ENCODE measurements at regions not wholly inside any gene's neighbourhood (a gene's known extent, or its start where the extent isn't known, plus 50 kb on each side); places are given as distances from the start of the nearest gene placed in this dataset.

GRCh38 chr2:59884166-59884565, 669.3 kb downstream of the BCL11A start:
- in situ Hi-C loops (cut with HindIII; ENCODE audit: low pct_unique_long_range_greater_than_20kb, low sequenced_read_pairs) = no loop called here
- no peaks in the 10 kb centered on the region for H3K36me3 ChIP-seq (ENCODE audit: control insufficient read depth, insufficient read depth, low read length)
- ATAC-seq (no peak), DNase-seq (ENCODE audit: low read depth, low spot score) (no peak)
- TF ChIP-seq CTCF (IDR thresholded peaks at IDR 0.05) = no peak
- no peak for TF ChIP-seq TCF7L2 (IDR thresholded peaks at IDR 0.05; ENCODE audit: low read depth, low read length)
- no peak for TF ChIP-seq POLR2AphosphoS5 (IDR thresholded peaks at IDR 0.05; ENCODE audit: low read depth, low read length)
- no peak for TF ChIP-seq REST (IDR thresholded peaks at IDR 0.05; ENCODE audit: insufficient read depth in 1 of 2, low read depth in 2 of 2, low read length in 1 of 2)
- TF ChIP-seq SIN3A (IDR thresholded peaks at IDR 0.05; ENCODE audit: borderline replicate concordance, insufficient read depth, low read depth, low read length) = no peak
- intact Hi-C loops (cut with micrococcal nuclease; ENCODE audit: unreplicated experiment) = no loop called here
- no peaks in the 10 kb centered on the region for H3K4me1 ChIP-seq (ENCODE audit: control insufficient read depth, insufficient read depth, low read length)
- POLR2A ChIA-PET = no interaction called here
- CTCF ChIA-PET = no interaction called here
- H3K4me3 ChIP-seq (ENCODE audit: low read depth in 2 of 2, low read length in 2 of 2) = no peak overlapping the region
- H3K27me3 ChIP-seq (ENCODE audit: control insufficient read depth, insufficient read depth, low read length) = peaks cover 3% of the 10 kb centered on the region; the same call in 1 of the 2 replicates
- no peak overlapping the region for H3K27ac ChIP-seq (ENCODE audit: low read length)
- BruUV-seq (replicated peaks) = no TSS peak
- H3K9me3 ChIP-seq (ENCODE audit: control insufficient read depth, insufficient read depth, low read depth, low read length) = no peaks in the 10 kb centered on the region

- POLR2A ChIA-PET = no interaction called here
- no TSS peak for BruUV-seq (replicated peaks)
- H3K27me3 ChIP-seq (ENCODE audit: control insufficient read depth, insufficient read depth, low read length) = peaks cover 3% of the 10 kb centered on the region; the same call in 1 of the 2 replicates
- H3K27ac ChIP-seq (ENCODE audit: low read length) = no peak overlapping the region
- H3K4me3 ChIP-seq (ENCODE audit: low read depth in 2 of 2, low read length in 2 of 2) = no peak overlapping the region
- no peak for DNase-seq (ENCODE audit: low read depth, low spot score)
- in situ Hi-C loops (cut with HindIII; ENCODE audit: low pct_unique_long_range_greater_than_20kb, low sequenced_read_pairs) = no loop called here
- TF ChIP-seq CTCF (IDR thresholded peaks at IDR 0.05) = no peak
- TF ChIP-seq REST (IDR thresholded peaks at IDR 0.05; ENCODE audit: insufficient read depth in 1 of 2, low read depth in 2 of 2, low read length in 1 of 2) = no peak
- no peak for TF ChIP-seq TCF7L2 (IDR thresholded peaks at IDR 0.05; ENCODE audit: low read depth, low read length)
- TF ChIP-seq POLR2AphosphoS5 (IDR thresholded peaks at IDR 0.05; ENCODE audit: low read depth, low read length) = no peak
- TF ChIP-seq SIN3A (IDR thresholded peaks at IDR 0.05; ENCODE audit: borderline replicate concordance, insufficient read depth, low read depth, low read length) = no peak
- intact Hi-C loops (cut with micrococcal nuclease; ENCODE audit: unreplicated experiment) = no loop called here
- CTCF ChIA-PET = no interaction called here
- H3K36me3 ChIP-seq (ENCODE audit: control insufficient read depth, insufficient read depth, low read length) = no peaks in the 10 kb centered on the region
- ATAC-seq = no peak
- no peaks in the 10 kb centered on the region for H3K4me1 ChIP-seq (ENCODE audit: control insufficient read depth, insufficient read depth, low read length)
- no peaks in the 10 kb centered on the region for H3K9me3 ChIP-seq (ENCODE audit: control insufficient read depth, insufficient read depth, low read depth, low read length)
Measured at GRCh38 chr2:59882822-59883221, 670.6 kb downstream of the BCL11A start.
